Activated T-cell treated with anti-CD3 and anti-CD28 coated beads for 48 hours (primary cell): ENCODE measurements at regions not wholly inside any gene's neighbourhood (a gene's known extent, or its start where the extent isn't known, plus 50 kb on each side); places are given as distances from the start of the nearest gene placed in this dataset.
A peak's percentile ranks its signal among the peaks of the same experiment; 100 is the strongest.

Source experiments
- DNase-seq: peaks from one replicate; pipeline ENCODE4 v3.0.0-alpha.2; 2020; ENCODE audit warnings: low read depth

- peak; percentile 8 for DNase-seq
Observed at GRCh38 chr12:27179400-27180214, 64.5 kb upstream of the STK38L start.

GRCh38 chr12:27180906-27181505 lies 63.1 kb upstream of the STK38L start:
- DNase-seq = no peak

GRCh38 chr12:27183342-27183741 lies 60.7 kb upstream of the STK38L start:
- no peak for DNase-seq

- DNase-seq = peak; percentile 16
Observed at GRCh38 chr12:27185234-27186021, 58.7 kb upstream of the STK38L start.

- no peak for DNase-seq
Observed at GRCh38 chr12:27186022-27186839, 57.9 kb upstream of the STK38L start.

- DNase-seq = no peak
Observed at GRCh38 chr12:27187697-27188096, 56.4 kb upstream of the STK38L start.

GRCh38 chr12:27190761-27191160 lies 53.3 kb upstream of the STK38L start:
- DNase-seq = no peak

GRCh38 chr12:27191531-27191930 lies 52.6 kb upstream of the STK38L start:
- DNase-seq = no peak

GRCh38 chr12:27192118-27192802 lies 51.8 kb upstream of the STK38L start:
- DNase-seq = no peak

- DNase-seq = no peak
Observed at GRCh38 chr12:27193106-27193505, 51.0 kb upstream of the STK38L start.

- no peak for DNase-seq
Observed at GRCh38 chr12:27193854-27194544, 50.1 kb upstream of the STK38L start.
